ENCODE measurements at regions not wholly inside any gene's neighbourhood (a gene's known extent, or its start where the extent isn't known, plus 50 kb on each side); places are given as distances from the start of the nearest gene placed in this dataset.

GRCh38 chr13:103134271-103134670 lies 68.1 kb upstream of the SLC10A2 start:
- DNase-seq (ENCODE audit: low spot score): no peak

- DNase-seq (ENCODE audit: low spot score): no peak
Observed at GRCh38 chr13:103133556-103133955, 67.3 kb upstream of the SLC10A2 start.

GRCh38 chr13:103130681-103131210 lies 64.5 kb upstream of the SLC10A2 start:
- DNase-seq (ENCODE audit: low spot score): no peak

- no peak for DNase-seq (ENCODE audit: low spot score)
Observed at GRCh38 chr13:103130146-103130545, 63.9 kb upstream of the SLC10A2 start.

Measured in AG08395 (cell line).